WTC11 (cell line): ENCODE measurements at regions not wholly inside any gene's neighbourhood (a gene's known extent, or its start where the extent isn't known, plus 50 kb on each side); places are given as distances from the start of the nearest gene placed in this dataset.

Source experiments
- ATAC-seq: fragments of 200-7000 bp; cut with Tn5 transposase; 2 replicates; pipeline ENCODE4 v1.10.0; 2021; ENCODE audit warnings: mild to moderate bottlenecking, moderate library complexity
- CTCF ChIA-PET: fragments of 300-600 bp; sonication (Branson Sonifier 250); formaldehyde crosslinking; loops from one replicate; lab custom pipeline; 2021; ENCODE audit warnings: antibody characterized with exemption; lab: Charles Lee
- POLR2A ChIA-PET: fragments of 350-600 bp; sonication (Branson Sonifier 250); formaldehyde crosslinking; loops from one replicate; lab custom pipeline; 2021; ENCODE audit warnings: antibody characterized with exemption; lab: Charles Lee
- DNase-seq: peaks from one replicate; pipeline ENCODE4 v3.0.0; 2021; ENCODE audit warnings: low spot score
- H3K27ac Mint-ChIP-seq: 2 replicates; pipeline ENCODE4 v1.8.0; 2021; ENCODE audit warnings: mixed read lengths
- H3K27me3 Mint-ChIP-seq: 2 replicates; pipeline ENCODE4 v1.8.0; 2021; ENCODE audit warnings: low read depth, mild to moderate bottlenecking, moderate library complexity, mixed read lengths
- H3K36me3 Mint-ChIP-seq: 2 replicates; pipeline ENCODE4 v1.8.0; 2021; ENCODE audit warnings: mixed read lengths
- H3K4me1 Mint-ChIP-seq: 2 replicates; pipeline ENCODE4 v1.8.0; 2022; ENCODE audit warnings: mixed read lengths
- H3K4me3 Mint-ChIP-seq: 2 replicates; pipeline ENCODE4 v1.8.0; 2021; ENCODE audit warnings: mild to moderate bottlenecking, moderate library complexity, mixed read lengths
- H3K9me3 Mint-ChIP-seq: 2 replicates; pipeline ENCODE4 v1.8.0; 2021; ENCODE audit warnings: mixed read lengths
- AFF4 ChIP-seq: sonication (generic); formaldehyde crosslinking; IDR thresholded peaks from 2 replicates; pipeline ENCODE4 v1.8.1; 2023; ENCODE audit warnings: mild to moderate bottlenecking, missing genetic modification reagents, borderline replicate concordance
- ARID4B ChIP-seq: sonication (generic); formaldehyde crosslinking; IDR thresholded peaks from 2 replicates; pipeline ENCODE4 v1.8.0; 2023; ENCODE audit warnings: missing genetic modification reagents, mild to moderate bottlenecking, borderline replicate concordance
- E2F4 ChIP-seq: sonication (generic); formaldehyde crosslinking; IDR thresholded peaks from 2 replicates; pipeline ENCODE4 v1.8.1; 2022; ENCODE audit warnings: low read depth, mild to moderate bottlenecking, moderate library complexity, missing genetic modification reagents, borderline replicate concordance
- E2F5 ChIP-seq: sonication (generic); formaldehyde crosslinking; IDR thresholded peaks from 2 replicates; pipeline ENCODE4 v1.8.1; 2022; ENCODE audit warnings: mild to moderate bottlenecking, moderate library complexity, missing genetic modification reagents
- GABPB1 ChIP-seq: sonication (generic); formaldehyde crosslinking; IDR thresholded peaks from 2 replicates; pipeline ENCODE4 v1.8.1; 2023; ENCODE audit warnings: mild to moderate bottlenecking, missing genetic modification reagents
- IRF2 ChIP-seq: sonication (generic); formaldehyde crosslinking; IDR thresholded peaks from 2 replicates; pipeline ENCODE4 v1.8.0; 2022; ENCODE audit warnings: low read depth, missing genetic modification reagents, borderline replicate concordance
- MAX ChIP-seq: sonication (generic); formaldehyde crosslinking; IDR thresholded peaks from 2 replicates; pipeline ENCODE4 v1.8.0; 2022; ENCODE audit warnings: mild to moderate bottlenecking, missing genetic modification reagents
- MXD4 ChIP-seq: fragments of 250-450 bp; sonication (Bioruptor Pico); IDR thresholded peaks from 2 replicates; pipeline ENCODE4 v1.8.0; 2021; ENCODE audit warnings: mild to moderate bottlenecking, moderate library complexity, borderline replicate concordance
- TCF7 ChIP-seq: sonication (generic); formaldehyde crosslinking; IDR thresholded peaks from 2 replicates; pipeline ENCODE4 v1.8.0; 2022; ENCODE audit warnings: mild to moderate bottlenecking, low read depth, missing genetic modification reagents, moderate library complexity
- USF1 ChIP-seq: sonication (generic); formaldehyde crosslinking; IDR thresholded peaks from 2 replicates; pipeline ENCODE4 v1.8.0; 2022; ENCODE audit warnings: mild to moderate bottlenecking, missing genetic modification reagents
- USF2 ChIP-seq: sonication (generic); formaldehyde crosslinking; IDR thresholded peaks from 2 replicates; pipeline ENCODE4 v1.8.1; 2023; ENCODE audit warnings: mild to moderate bottlenecking, missing genetic modification reagents, moderate library complexity
- ZBTB21 ChIP-seq: sonication (generic); formaldehyde crosslinking; IDR thresholded peaks from 2 replicates; pipeline ENCODE4 v1.8.1; 2023; ENCODE audit warnings: mild to moderate bottlenecking, missing genetic modification reagents, borderline replicate concordance
- ZNF121 ChIP-seq: sonication (generic); formaldehyde crosslinking; IDR thresholded peaks from 2 replicates; pipeline ENCODE4 v1.8.0; 2023; ENCODE audit warnings: missing genetic modification reagents
- ZNF138 ChIP-seq: sonication (generic); formaldehyde crosslinking; conservative IDR thresholded peaks from 2 replicates; pipeline ENCODE4 v1.8.1; 2022; ENCODE audit warnings: mild to moderate bottlenecking, moderate library complexity, missing genetic modification reagents
- ZNF512 ChIP-seq: sonication (generic); formaldehyde crosslinking; IDR thresholded peaks from 2 replicates; pipeline ENCODE4 v1.8.1; 2022; ENCODE audit warnings: missing genetic modification reagents, borderline replicate concordance
- ZNF532 ChIP-seq: fragments of 250-450 bp; sonication (Bioruptor Pico); IDR thresholded peaks from 2 replicates; pipeline ENCODE4 v1.9.0; 2021; ENCODE audit warnings: mild to moderate bottlenecking, borderline replicate concordance
- ZNF671 ChIP-seq: fragments of 250-450 bp; sonication (Bioruptor Pico); IDR thresholded peaks from 2 replicates; pipeline ENCODE4 v1.8.0; 2021; ENCODE audit warnings: mild to moderate bottlenecking

- no peaks in the 10 kb centered on the region for H3K4me1 Mint-ChIP-seq
- H3K27ac Mint-ChIP-seq = no peak overlapping the region
- DNase-seq (no peak), ATAC-seq (no peak)
- H3K9me3 Mint-ChIP-seq = peaks cover 6% of the 10 kb centered on the region
- no peaks in the 10 kb centered on the region for H3K36me3 Mint-ChIP-seq
- no peaks in the 10 kb centered on the region for H3K27me3 Mint-ChIP-seq
- CTCF ChIA-PET = no interaction called here
- POLR2A ChIA-PET = no interaction called here
- no peak for TF ChIP-seq E2F4 (CRISPR knock-in tag)
- TF ChIP-seq ZNF671 (CRISPR knock-in tag) = no peak
- no peak for TF ChIP-seq ZNF121 (CRISPR knock-in tag)
- no peak for TF ChIP-seq ZNF138
- TF ChIP-seq ZNF512 (CRISPR knock-in tag) = no peak
- no peak for TF ChIP-seq MAX (CRISPR knock-in tag)
- TF ChIP-seq ZNF532 (CRISPR knock-in tag) = no peak
- no peak for TF ChIP-seq USF2 (CRISPR knock-in tag)
- no peak for TF ChIP-seq ZBTB21
- no peak for TF ChIP-seq AFF4 (CRISPR knock-in tag)
- no peak for TF ChIP-seq MXD4 (CRISPR knock-in tag)
- TF ChIP-seq IRF2 (CRISPR knock-in tag) = no peak
- TF ChIP-seq USF1 (CRISPR knock-in tag) = no peak
- TF ChIP-seq ARID4B (CRISPR knock-in tag) = no peak
- no peak for TF ChIP-seq E2F5 (CRISPR knock-in tag)
- no peak for TF ChIP-seq GABPB1 (CRISPR knock-in tag)
- TF ChIP-seq TCF7 = no peak
- no peak overlapping the region for H3K4me3 Mint-ChIP-seq
Measured at GRCh38 chr4:117434424-117434823, 349.0 kb upstream of the TRAM1L1 start.
